ENCODE measurements at regions not wholly inside any gene's neighbourhood (a gene's known extent, or its start where the extent isn't known, plus 50 kb on each side); places are given as distances from the start of the nearest gene placed in this dataset.

GRCh38 chr6:44672086-44672485, 284.6 kb downstream of the CDC5L start:
- H3K27me3 ChIP-seq (replicated peaks): no peaks in the 10 kb centered on the region
- H3K4me3 ChIP-seq (ENCODE audit: low read depth, low read length): no peak overlapping the region
- in situ Hi-C loops (cut with HindIII; ENCODE audit: low pct_ligation_motif_present, low sequenced_read_pairs): no loop called here
- TF ChIP-seq CTCF (IDR thresholded peaks at IDR 0.05; ENCODE audit: low read depth, low read length, missing control alignments): no peak
- no peak overlapping the region for H3K27ac ChIP-seq
- DNase-seq: no peak
- no peaks in the 10 kb centered on the region for H3K36me3 ChIP-seq (replicated peaks)

GRCh38 chr6:44672841-44673240, 285.3 kb downstream of the CDC5L start:
- in situ Hi-C loops (cut with HindIII; ENCODE audit: low pct_ligation_motif_present, low sequenced_read_pairs): no loop called here
- no peak overlapping the region for H3K27ac ChIP-seq
- no peak overlapping the region for H3K4me3 ChIP-seq (ENCODE audit: low read depth, low read length)
- no peak for TF ChIP-seq CTCF (IDR thresholded peaks at IDR 0.05; ENCODE audit: low read depth, low read length, missing control alignments)
- no peaks in the 10 kb centered on the region for H3K27me3 ChIP-seq (replicated peaks)
- no peak for DNase-seq
- no peaks in the 10 kb centered on the region for H3K36me3 ChIP-seq (replicated peaks)

GRCh38 chr6:44674226-44675155, 287.0 kb downstream of the CDC5L start:
- H3K27me3 ChIP-seq (replicated peaks): no peaks in the 10 kb centered on the region
- H3K36me3 ChIP-seq (replicated peaks): no peaks in the 10 kb centered on the region
- H3K27ac ChIP-seq: no peak overlapping the region
- no peak overlapping the region for H3K4me3 ChIP-seq (ENCODE audit: low read depth, low read length)
- in situ Hi-C loops (cut with HindIII; ENCODE audit: low pct_ligation_motif_present, low sequenced_read_pairs): no loop called here
- DNase-seq: no peak
- no peak for TF ChIP-seq CTCF (IDR thresholded peaks at IDR 0.05; ENCODE audit: low read depth, low read length, missing control alignments)

- in situ Hi-C loops (cut with HindIII; ENCODE audit: low pct_ligation_motif_present, low sequenced_read_pairs): no loop called here
- H3K27ac ChIP-seq: no peak overlapping the region
- TF ChIP-seq CTCF (IDR thresholded peaks at IDR 0.05; ENCODE audit: low read depth, low read length, missing control alignments): no peak
- no peak overlapping the region for H3K4me3 ChIP-seq (ENCODE audit: low read depth, low read length)
- H3K27me3 ChIP-seq (replicated peaks): no peaks in the 10 kb centered on the region
- H3K36me3 ChIP-seq (replicated peaks): no peaks in the 10 kb centered on the region
- DNase-seq: no peak
Measured at GRCh38 chr6:44675449-44675848, 287.9 kb downstream of the CDC5L start.

- H3K27ac ChIP-seq: no peak overlapping the region
- in situ Hi-C loops (cut with HindIII; ENCODE audit: low pct_ligation_motif_present, low sequenced_read_pairs): no loop called here
- H3K4me3 ChIP-seq (ENCODE audit: low read depth, low read length): no peak overlapping the region
- H3K27me3 ChIP-seq (replicated peaks): no peaks in the 10 kb centered on the region
- H3K36me3 ChIP-seq (replicated peaks): no peaks in the 10 kb centered on the region
- no peak for DNase-seq
- TF ChIP-seq CTCF (IDR thresholded peaks at IDR 0.05; ENCODE audit: low read depth, low read length, missing control alignments): no peak
Measured at GRCh38 chr6:44676246-44676790, 288.8 kb downstream of the CDC5L start.
